OCI-LY1 (cell line): ENCODE measurements at regions not wholly inside any gene's neighbourhood (a gene's known extent, or its start where the extent isn't known, plus 50 kb on each side); places are given as distances from the start of the nearest gene placed in this dataset.

Experiments
- H2AFZ ChIP-seq: fragments of 200-600 bp; sonication (generic), shearing (Covaris generic); 2 replicates; pipeline ENCODE4 v1.6.0; 2014; ENCODE audit warnings: antibody characterized with exemption, mild to moderate bottlenecking, low read length
- H3F3A ChIP-seq: fragments of 200-600 bp; sonication (generic), shearing (Covaris generic); 2 replicates; pipeline ENCODE4 v1.6.0; 2014; ENCODE audit warnings: mild to moderate bottlenecking, antibody characterized with exemption, low read length, moderate library complexity; ENCODE audit not compliant: insufficient read depth
- H3K27ac ChIP-seq: fragments of 200-600 bp; sonication (generic); 2 replicates; pipeline ENCODE4 v1.5.1; 2014; ENCODE audit warnings: low read length, mixed run types, mild to moderate bottlenecking, low read depth; ENCODE audit not compliant: poor library complexity, severe bottlenecking
- H3K27me3 ChIP-seq: fragments of 200-600 bp; sonication (generic); 2 replicates; pipeline ENCODE4 v1.6.0; 2014; ENCODE audit warnings: antibody characterized with exemption, mild to moderate bottlenecking, low read length, moderate library complexity; ENCODE audit not compliant: insufficient read depth
- H3K36me3 ChIP-seq: fragments of 200-600 bp; sonication (generic); 2 replicates; pipeline ENCODE4 v1.6.1; 2014; ENCODE audit warnings: mild to moderate bottlenecking, antibody characterized with exemption, low read length, moderate library complexity, mixed read lengths; ENCODE audit not compliant: insufficient read depth
- H3K4me1 ChIP-seq: fragments of 200-600 bp; sonication (generic); 2 replicates; pipeline ENCODE4 v1.5.1; 2014; ENCODE audit warnings: mild to moderate bottlenecking, low read length, moderate library complexity; ENCODE audit not compliant: insufficient read depth, severe bottlenecking
- H3K4me2 ChIP-seq: fragments of 200-600 bp; sonication (generic), shearing (Covaris generic); 2 replicates; pipeline ENCODE4 v1.6.1; 2014; ENCODE audit warnings: low read length
- H3K4me3 ChIP-seq: fragments of 200-600 bp; sonication (generic); 2 replicates; pipeline ENCODE4 v1.5.1; 2014; ENCODE audit warnings: low read length, low read depth, mild to moderate bottlenecking, mixed read lengths; ENCODE audit not compliant: poor library complexity, severe bottlenecking
- H3K79me2 ChIP-seq: fragments of 200-600 bp; shearing (Covaris generic); 2 replicates; pipeline ENCODE4 v1.6.1; 2016; ENCODE audit warnings: mixed run types, low read length, mixed read lengths; ENCODE audit not compliant: insufficient read depth
- H3K9ac ChIP-seq: fragments of 200-600 bp; sonication (generic), shearing (Covaris generic); 2 replicates; pipeline ENCODE4 v1.6.1; 2014; ENCODE audit warnings: mild to moderate bottlenecking, low read length, mixed read lengths
- H3K9me2 ChIP-seq: fragments of 200-600 bp; sonication (generic), shearing (Covaris generic); 2 replicates; pipeline ENCODE4 v1.6.1; 2014; ENCODE audit warnings: low read depth, mild to moderate bottlenecking, low read length, mixed read lengths
- H3K9me3 ChIP-seq: fragments of 200-600 bp; shearing (Covaris generic); 2 replicates; pipeline ENCODE4 v1.6.1; 2014; ENCODE audit warnings: low read length, mixed read lengths
- H4K20me1 ChIP-seq: fragments of 200-600 bp; sonication (generic), shearing (Covaris generic); 2 replicates; pipeline ENCODE4 v1.6.0; 2016; ENCODE audit warnings: mild to moderate bottlenecking, low read length; ENCODE audit not compliant: insufficient read depth
- CTCF ChIP-seq: fragments of 200-600 bp; sonication (generic), shearing (Covaris generic); IDR thresholded peaks from 2 replicates; pipeline ENCODE4 v1.5.1; 2017; ENCODE audit warnings: mild to moderate bottlenecking, antibody characterized with exemption, low read length, moderate library complexity, mixed read lengths
- EZH2 ChIP-seq: fragments of 200-600 bp; sonication (generic), shearing (Covaris generic); IDR thresholded peaks from 2 replicates; pipeline ENCODE4 v1.8.0; 2017; ENCODE audit warnings: borderline replicate concordance, mixed run types, mild to moderate bottlenecking, antibody characterized with exemption, low read length, moderate library complexity, mixed read lengths

GRCh38 chr19:30817965-30818567, 445.9 kb downstream of the ZNF536 start:
- TF ChIP-seq EZH2 (no peak), CTCF (no peak)
- no peaks in the 10 kb centered on the region for H3K9me3 ChIP-seq
- H3K9me2 ChIP-seq = no peaks in the 10 kb centered on the region

GRCh38 chr19:30817197-30817596, 445.0 kb downstream of the ZNF536 start:
- Histone ChIP-seq H3K9me2 (no peaks in the 10 kb centered on the region), H3K4me3 (no peak overlapping the region), H4K20me1 (no peaks in the 10 kb centered on the region), H3K27ac (no peak overlapping the region), H3K4me2 (no peak overlapping the region), H3K4me1 (no peaks in the 10 kb centered on the region), H3K36me3 (no peaks in the 10 kb centered on the region), H2AFZ (no peak overlapping the region), H3F3A (no peaks in the 10 kb centered on the region), H3K27me3 (no peaks in the 10 kb centered on the region), H3K79me2 (no peaks in the 10 kb centered on the region), H3K9me3 (no peaks in the 10 kb centered on the region), H3K9ac (no peak overlapping the region)
- TF ChIP-seq CTCF = no peak
- no peak for TF ChIP-seq EZH2

More at GRCh38 chr19:30817965-30818567, 445.9 kb downstream of the ZNF536 start:
- Histone ChIP-seq H3F3A (no peaks in the 10 kb centered on the region), H3K4me2 (no peak overlapping the region), H3K36me3 (no peaks in the 10 kb centered on the region), H3K27me3 (no peaks in the 10 kb centered on the region), H3K27ac (no peak overlapping the region), H2AFZ (no peak overlapping the region), H3K79me2 (no peaks in the 10 kb centered on the region), H3K9ac (no peak overlapping the region), H3K4me3 (no peak overlapping the region), H3K4me1 (no peaks in the 10 kb centered on the region), H4K20me1 (no peaks in the 10 kb centered on the region)

- Histone ChIP-seq H3K79me2 (no peaks in the 10 kb centered on the region), H3K4me2 (no peak overlapping the region)
- TF ChIP-seq CTCF (no peak), EZH2 (no peak)
Observed at GRCh38 chr19:30815889-30816580, 443.9 kb downstream of the ZNF536 start.

More at GRCh38 chr19:30815889-30816580, 443.9 kb downstream of the ZNF536 start:
- Histone ChIP-seq H4K20me1 (no peaks in the 10 kb centered on the region), H2AFZ (no peak overlapping the region), H3K9me2 (no peaks in the 10 kb centered on the region), H3K27ac (no peak overlapping the region), H3K27me3 (no peaks in the 10 kb centered on the region), H3K9me3 (no peaks in the 10 kb centered on the region), H3K4me3 (no peak overlapping the region), H3K9ac (no peak overlapping the region), H3F3A (no peaks in the 10 kb centered on the region), H3K36me3 (no peaks in the 10 kb centered on the region), H3K4me1 (no peaks in the 10 kb centered on the region)
